ENCODE measurements at regions not wholly inside any gene's neighbourhood (a gene's known extent, or its start where the extent isn't known, plus 50 kb on each side); places are given as distances from the start of the nearest gene placed in this dataset.
"Not testable (repeated sequence)": the region's sequence is repeated elsewhere in the genome, so short reads cannot be mapped to it uniquely, and the experiment has no call there.

- H3K27ac ChIP-seq, result no peak overlapping the region
- intact Hi-C loops (cut with DNase I; ENCODE audit: low total_unique reads), result no loop called here
These were observed 80.4 kb upstream of the KMT2C start for GRCh38 chr7:152516216-152516615.

GRCh38 chr7:152515266-152515950 lies 79.6 kb upstream of the KMT2C start:
- DNase-seq; H3K27ac ChIP-seq; H3K36me3 ChIP-seq; intact Hi-C loops (cut with DNase I; ENCODE audit: low total_unique reads); H3K9me3 ChIP-seq; H3K4me1 ChIP-seq; H3K27me3 ChIP-seq; H3K4me3 ChIP-seq: not testable (repeated sequence)

More at GRCh38 chr7:152516216-152516615, 80.4 kb upstream of the KMT2C start:
- TF ChIP-seq CTCF (IDR thresholded peaks at IDR 0.05) (no peak), POLR2A (IDR thresholded peaks at IDR 0.05) (no peak)
- Histone ChIP-seq H3K9me3 (no peaks in the 10 kb centered on the region), H3K4me1 (no peaks in the 10 kb centered on the region), H3K36me3 (no peaks in the 10 kb centered on the region), H3K4me3 (no peak overlapping the region), H3K27me3 (no peaks in the 10 kb centered on the region)
- DNase-seq, result no peak

GRCh38 chr7:152514771-152515105 lies 78.9 kb upstream of the KMT2C start:
- DNase-seq, result no peak
- Histone ChIP-seq H3K4me1 (no peaks in the 10 kb centered on the region), H3K27ac (no peak overlapping the region), H3K4me3 (no peak overlapping the region), H3K9me3 (no peaks in the 10 kb centered on the region), H3K27me3 (no peaks in the 10 kb centered on the region), H3K36me3 (no peaks in the 10 kb centered on the region)
- no peak for TF ChIP-seq POLR2A (IDR thresholded peaks at IDR 0.05)
- no peak for TF ChIP-seq CTCF (IDR thresholded peaks at IDR 0.05)
- intact Hi-C loops (cut with DNase I; ENCODE audit: low total_unique reads), result no loop called here

GRCh38 chr7:152513861-152514770 lies 78.3 kb upstream of the KMT2C start:
- no peak for TF ChIP-seq CTCF (IDR thresholded peaks at IDR 0.05)
- no peak for TF ChIP-seq POLR2A (IDR thresholded peaks at IDR 0.05)
- no peak overlapping the region for H3K4me3 ChIP-seq
- H3K27me3 ChIP-seq, result no peaks in the 10 kb centered on the region
- H3K9me3 ChIP-seq, result no peaks in the 10 kb centered on the region
- intact Hi-C loops (cut with DNase I; ENCODE audit: low total_unique reads), result no loop called here
- DNase-seq, result no peak
- H3K27ac ChIP-seq, result no peak overlapping the region
- H3K36me3 ChIP-seq, result no peaks in the 10 kb centered on the region
- H3K4me1 ChIP-seq, result no peaks in the 10 kb centered on the region

- H3K27me3 ChIP-seq, result no peaks in the 10 kb centered on the region
- DNase-seq, result no peak
- no peak for TF ChIP-seq POLR2A (IDR thresholded peaks at IDR 0.05)
- no peak for TF ChIP-seq CTCF (IDR thresholded peaks at IDR 0.05)
- H3K27ac ChIP-seq, result no peak overlapping the region
- no peaks in the 10 kb centered on the region for H3K9me3 ChIP-seq
- no peaks in the 10 kb centered on the region for H3K36me3 ChIP-seq
- no peak overlapping the region for H3K4me3 ChIP-seq
- intact Hi-C loops (cut with DNase I; ENCODE audit: low total_unique reads), result no loop called here
- H3K4me1 ChIP-seq, result no peaks in the 10 kb centered on the region
These were observed 76.9 kb upstream of the KMT2C start for GRCh38 chr7:152512706-152513105.

Measured in uterus (tissue), 3 donors.